GM12872 (cell line): ENCODE measurements at regions not wholly inside any gene's neighbourhood (a gene's known extent, or its start where the extent isn't known, plus 50 kb on each side); places are given as distances from the start of the nearest gene placed in this dataset.

Source experiments
- TF ChIP-seq, protein P1 (sequence below): IDR thresholded peaks from 3 replicates; pipeline ENCODE4 v1.5.1; 2011; ENCODE audit warnings: low read depth, mild to moderate bottlenecking, low read length, moderate library complexity; ENCODE audit not compliant: insufficient read depth

DNA sequence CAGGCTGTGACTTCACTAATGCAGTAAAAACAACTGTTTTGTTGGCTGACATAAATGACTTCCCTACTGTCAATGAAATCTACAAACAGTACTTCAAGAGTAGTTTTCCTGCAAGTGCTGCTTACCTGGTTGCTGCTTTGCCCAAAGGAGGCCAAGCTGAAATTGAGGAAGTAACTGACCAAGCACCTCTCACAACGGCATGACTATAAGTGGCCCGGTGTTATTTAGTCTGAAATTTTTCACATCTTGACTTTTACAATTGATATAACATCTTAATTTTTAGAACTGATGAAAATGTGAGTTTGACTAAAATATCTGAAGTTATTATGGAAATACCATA lies 274.9 kb upstream of the NR5A2 start:
- TF ChIP-seq, protein P1, sequence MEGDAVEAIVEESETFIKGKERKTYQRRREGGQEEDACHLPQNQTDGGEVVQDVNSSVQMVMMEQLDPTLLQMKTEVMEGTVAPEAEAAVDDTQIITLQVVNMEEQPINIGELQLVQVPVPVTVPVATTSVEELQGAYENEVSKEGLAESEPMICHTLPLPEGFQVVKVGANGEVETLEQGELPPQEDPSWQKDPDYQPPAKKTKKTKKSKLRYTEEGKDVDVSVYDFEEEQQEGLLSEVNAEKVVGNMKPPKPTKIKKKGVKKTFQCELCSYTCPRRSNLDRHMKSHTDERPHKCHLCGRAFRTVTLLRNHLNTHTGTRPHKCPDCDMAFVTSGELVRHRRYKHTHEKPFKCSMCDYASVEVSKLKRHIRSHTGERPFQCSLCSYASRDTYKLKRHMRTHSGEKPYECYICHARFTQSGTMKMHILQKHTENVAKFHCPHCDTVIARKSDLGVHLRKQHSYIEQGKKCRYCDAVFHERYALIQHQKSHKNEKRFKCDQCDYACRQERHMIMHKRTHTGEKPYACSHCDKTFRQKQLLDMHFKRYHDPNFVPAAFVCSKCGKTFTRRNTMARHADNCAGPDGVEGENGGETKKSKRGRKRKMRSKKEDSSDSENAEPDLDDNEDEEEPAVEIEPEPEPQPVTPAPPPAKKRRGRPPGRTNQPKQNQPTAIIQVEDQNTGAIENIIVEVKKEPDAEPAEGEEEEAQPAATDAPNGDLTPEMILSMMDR = no peak

DNA sequence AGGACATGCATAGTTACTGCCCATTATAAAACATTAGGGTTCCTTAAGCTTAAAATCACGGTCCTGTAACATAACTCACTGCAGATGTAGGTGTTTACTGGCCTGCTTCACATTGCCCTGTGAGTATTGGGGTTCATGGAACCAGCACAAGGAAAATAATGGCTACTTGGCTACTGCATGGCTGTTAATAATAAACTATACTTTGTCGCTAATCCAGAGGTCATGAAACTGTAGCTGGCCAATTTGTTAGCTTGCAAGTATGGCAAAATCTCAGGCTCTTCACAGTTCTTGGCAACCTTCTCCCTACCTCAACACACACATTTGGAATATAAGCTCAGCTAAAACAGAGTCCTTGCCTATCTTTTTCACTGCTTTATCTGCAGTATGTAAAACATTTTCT lies 274.0 kb upstream of the NR5A2 start:
- TF ChIP-seq, protein P1 = no peak

DNA sequence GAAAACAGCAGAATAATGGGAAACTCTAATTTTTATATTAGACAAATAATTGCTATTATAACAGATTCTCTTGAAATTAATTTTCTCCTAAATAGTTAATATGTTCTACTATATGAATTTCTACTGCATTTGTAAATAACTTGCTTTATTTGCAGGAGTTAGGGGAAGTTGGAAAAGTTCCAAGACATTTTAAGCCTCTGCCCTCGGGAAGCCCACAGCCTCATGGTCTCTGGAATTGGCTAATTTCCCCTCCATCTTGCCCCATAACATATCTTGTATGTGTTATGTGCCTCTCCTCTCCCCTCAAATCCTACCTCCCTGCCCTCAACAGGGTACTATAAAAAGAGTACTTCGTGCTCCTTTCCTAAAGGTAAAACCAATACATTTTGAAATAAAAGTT lies 271.4 kb upstream of the NR5A2 start:
- TF ChIP-seq, protein P1 = no peak

- TF ChIP-seq, protein P1 = no peak
These were observed 268.8 kb upstream of the NR5A2 start for GRCh38 chr1:199758626-199759255.

- TF ChIP-seq, protein P1 = no peak
These were observed 268.2 kb upstream of the NR5A2 start for GRCh38 chr1:199759268-199759730.

DNA sequence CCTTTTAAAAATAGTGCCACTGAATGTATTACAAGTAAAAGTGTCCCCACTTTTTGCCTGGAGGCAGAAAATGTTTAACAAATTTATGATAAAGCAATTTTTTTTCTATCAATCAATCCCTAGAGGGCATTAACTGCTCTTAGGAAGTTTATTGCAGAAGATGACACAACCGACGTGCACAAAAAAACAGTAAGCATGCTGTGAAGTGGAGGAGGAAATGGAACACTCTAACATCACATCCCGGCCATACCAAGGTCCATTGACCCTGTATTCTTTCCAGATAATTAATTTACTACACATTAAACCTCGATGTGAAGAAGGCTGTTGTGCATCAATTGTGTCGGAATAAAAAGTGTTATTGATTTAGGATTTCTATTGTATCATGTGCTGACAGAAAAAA lies 264.9 kb upstream of the NR5A2 start:
- TF ChIP-seq, protein P1 = no peak

GRCh38 chr1:199766218-199766792 lies 261.2 kb upstream of the NR5A2 start:
- TF ChIP-seq, protein P1 = no peak
